GM23338 (cell line): ENCODE measurements at regions not wholly inside any gene's neighbourhood (a gene's known extent, or its start where the extent isn't known, plus 50 kb on each side); places are given as distances from the start of the nearest gene placed in this dataset.

Experiments used
- ATAC-seq: fragments of 200-7000 bp; cut with Tn5 transposase; 3 replicates; pipeline ENCODE4 v1.9.1; 2020
- DNase-seq: peaks from one replicate; pipeline ENCODE4 v3.0.0-alpha.2; 2015; ENCODE audit warnings: low spot score
- H2AFZ ChIP-seq: fragments of 200-600 bp; sonication (generic); 2 replicates; pipeline ENCODE4 v1.8.0; 2016; ENCODE audit warnings: antibody characterized with exemption, mild to moderate bottlenecking, moderate library complexity
- H3F3A ChIP-seq: fragments of 200-600 bp; sonication (generic); replicated peaks from 2 replicates; pipeline ENCODE4 v1.8.0; 2017; ENCODE audit warnings: antibody characterized with exemption, mixed run types, low read depth
- H3K27ac ChIP-seq: fragments of 200-600 bp; sonication (generic); 2 replicates; pipeline ENCODE4 v1.6.1; 2016; ENCODE audit warnings: low read depth
- H3K27me3 ChIP-seq: fragments of 200-600 bp; sonication (generic); 2 replicates; pipeline ENCODE4 v1.8.0; 2016; ENCODE audit warnings: mild to moderate bottlenecking, mixed run types, moderate library complexity; ENCODE audit not compliant: insufficient read depth
- H3K36me3 ChIP-seq: fragments of 200-600 bp; sonication (generic); 2 replicates; pipeline ENCODE4 v1.8.0; 2016; ENCODE audit warnings: mild to moderate bottlenecking; ENCODE audit not compliant: insufficient read depth
- H3K4me1 ChIP-seq: fragments of 200-600 bp; sonication (generic); 2 replicates; pipeline ENCODE4 v1.8.0; 2016; ENCODE audit warnings: mild to moderate bottlenecking, moderate library complexity; ENCODE audit not compliant: insufficient read depth
- H3K4me2 ChIP-seq: fragments of 200-600 bp; sonication (generic); 2 replicates; pipeline ENCODE4 v1.7.1; 2017; ENCODE audit warnings: mixed run types
- H3K4me3 ChIP-seq: fragments of 200-600 bp; sonication (generic); 2 replicates; pipeline ENCODE4 v1.6.1; 2016; ENCODE audit warnings: mixed run types
- H3K79me2 ChIP-seq: fragments of 200-600 bp; sonication (generic); replicated peaks from 2 replicates; pipeline ENCODE4 v1.8.0; 2017; ENCODE audit warnings: mild to moderate bottlenecking; ENCODE audit not compliant: insufficient read depth
- H3K9me2 ChIP-seq: fragments of 200-600 bp; sonication (generic); 2 replicates; pipeline ENCODE4 v1.8.0; 2017; ENCODE audit not compliant: insufficient read depth
- H4K20me1 ChIP-seq: fragments of 200-600 bp; sonication (generic); replicated peaks from 2 replicates; pipeline ENCODE4 v1.8.0; 2017; ENCODE audit warnings: mild to moderate bottlenecking; ENCODE audit not compliant: insufficient read depth
- H3K27ac Mint-ChIP-seq: 2 replicates; pipeline ENCODE4 v1.8.0; 2020; ENCODE audit warnings: inconsistent platforms, mild to moderate bottlenecking, moderate library complexity, mixed read lengths
- H3K27me3 Mint-ChIP-seq: 3 replicates; pipeline ENCODE4 v1.8.0; 2022; ENCODE audit warnings: low read depth, mild to moderate bottlenecking, moderate library complexity, mixed read lengths, inconsistent platforms; ENCODE audit not compliant: insufficient read depth, poor library complexity
- H3K36me3 Mint-ChIP-seq: 3 replicates; pipeline ENCODE4 v1.8.0; 2021; ENCODE audit warnings: low read depth, mild to moderate bottlenecking, inconsistent platforms, moderate library complexity, mixed read lengths
- H3K4me1 Mint-ChIP-seq: 3 replicates; pipeline ENCODE4 v1.8.0; 2020; ENCODE audit warnings: mild to moderate bottlenecking, inconsistent platforms, mixed read lengths
- H3K4me3 Mint-ChIP-seq: 3 replicates; pipeline ENCODE4 v1.8.0; 2021; ENCODE audit warnings: moderate library complexity, mild to moderate bottlenecking, inconsistent platforms, mixed read lengths
- H3K9me3 Mint-ChIP-seq: 3 replicates; pipeline ENCODE4 v1.8.0; 2020; ENCODE audit warnings: moderate library complexity, mild to moderate bottlenecking, inconsistent platforms, mixed read lengths
- CREB1 ChIP-seq: fragments of 250-450 bp; sonication (Bioruptor Pico); IDR thresholded peaks from 2 replicates; pipeline ENCODE4 v1.5.0; 2020; ENCODE audit warnings: low read depth, mild to moderate bottlenecking, moderate library complexity
- ETS1 ChIP-seq: IDR thresholded peaks from 2 replicates; pipeline ENCODE4 v1.6.1; 2016; ENCODE audit warnings: antibody characterized with exemption
- EZH2 ChIP-seq: fragments of 200-600 bp; sonication (generic); IDR thresholded peaks from one replicate; pipeline ENCODE4 v1.8.0; 2017; ENCODE audit warnings: antibody characterized with exemption, mild to moderate bottlenecking, low read depth; ENCODE audit not compliant: unreplicated experiment
- EZH2phosphoT487 ChIP-seq: fragments of 200-600 bp; sonication (generic); IDR thresholded peaks from one replicate; pipeline ENCODE4 v1.8.1; 2018; ENCODE audit warnings: antibody characterized with exemption; ENCODE audit not compliant: unreplicated experiment
- NANOG ChIP-seq: IDR thresholded peaks from 2 replicates; pipeline ENCODE4 v1.6.1; 2016; ENCODE audit warnings: antibody characterized with exemption, borderline replicate concordance
- POLR2AphosphoS5 ChIP-seq: IDR thresholded peaks from 2 replicates; pipeline ENCODE4 v1.6.1; 2016; ENCODE audit warnings: antibody characterized with exemption, low read depth
- REST ChIP-seq: IDR thresholded peaks from one replicate; pipeline ENCODE4 v1.6.1; 2018; ENCODE audit warnings: antibody characterized with exemption; ENCODE audit not compliant: unreplicated experiment
- STAT1 ChIP-seq: IDR thresholded peaks from one replicate; pipeline ENCODE4 v1.6.1; 2016; ENCODE audit warnings: antibody characterized with exemption; ENCODE audit not compliant: unreplicated experiment
- ZNF462 ChIP-seq: fragments of 250-450 bp; sonication (Bioruptor Pico); IDR thresholded peaks from 2 replicates; pipeline ENCODE4 v1.5.0; 2020; ENCODE audit warnings: mild to moderate bottlenecking, moderate library complexity

DNA sequence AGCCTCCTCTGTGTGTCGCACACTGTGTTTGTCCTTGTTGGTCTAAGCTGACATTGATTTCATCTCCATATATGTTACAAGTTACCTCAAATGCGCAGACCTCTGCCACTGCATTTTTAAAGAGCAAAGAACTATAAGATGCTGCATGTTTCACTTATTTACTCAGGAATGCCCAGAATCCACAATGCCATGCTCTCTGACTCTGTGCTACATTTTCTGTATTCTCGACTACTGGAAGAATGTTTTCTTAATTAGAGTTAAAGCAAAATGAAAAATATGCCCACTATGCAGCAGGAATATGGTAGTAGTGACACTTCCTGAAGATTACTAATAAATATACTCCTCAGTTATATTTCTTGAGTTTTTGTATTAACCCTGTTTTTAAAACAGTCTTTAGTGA is 296.4 kb downstream of the HACE1 start:
- Histone ChIP-seq H3K4me3 (no peak overlapping the region), H3K36me3 (no peaks in the 10 kb centered on the region), H3K79me2 (no peaks in the 10 kb centered on the region), H3K27me3 (no peaks in the 10 kb centered on the region), H4K20me1 (no peaks in the 10 kb centered on the region), H3K4me1 (no peaks in the 10 kb centered on the region), H3F3A (no peaks in the 10 kb centered on the region), H2AFZ (no peak overlapping the region; the same call in 1 of the 2 replicates), H3K9me2 (no peaks in the 10 kb centered on the region), H3K4me2 (no peak overlapping the region), H3K27ac (no peak overlapping the region)
- Mint-ChIP-seq H3K27me3 (no peaks in the 10 kb centered on the region), H3K9me3 (no peaks in the 10 kb centered on the region), H3K4me3 (no peak overlapping the region), H3K36me3 (no peaks in the 10 kb centered on the region), H3K4me1 (no peaks in the 10 kb centered on the region), H3K27ac (no peak overlapping the region)
- TF ChIP-seq EZH2 (no peak), ETS1 (no peak), REST (no peak), POLR2AphosphoS5 (no peak), ZNF462 (CRISPR knock-in tag) (no peak), EZH2phosphoT487 (no peak), CREB1 (CRISPR knock-in tag) (no peak), STAT1 (no peak), NANOG (no peak)
- DNase-seq: no peak
- no peak for ATAC-seq
